ENCODE measurements at regions not wholly inside any gene's neighbourhood (a gene's known extent, or its start where the extent isn't known, plus 50 kb on each side); places are given as distances from the start of the nearest gene placed in this dataset.

DNA sequence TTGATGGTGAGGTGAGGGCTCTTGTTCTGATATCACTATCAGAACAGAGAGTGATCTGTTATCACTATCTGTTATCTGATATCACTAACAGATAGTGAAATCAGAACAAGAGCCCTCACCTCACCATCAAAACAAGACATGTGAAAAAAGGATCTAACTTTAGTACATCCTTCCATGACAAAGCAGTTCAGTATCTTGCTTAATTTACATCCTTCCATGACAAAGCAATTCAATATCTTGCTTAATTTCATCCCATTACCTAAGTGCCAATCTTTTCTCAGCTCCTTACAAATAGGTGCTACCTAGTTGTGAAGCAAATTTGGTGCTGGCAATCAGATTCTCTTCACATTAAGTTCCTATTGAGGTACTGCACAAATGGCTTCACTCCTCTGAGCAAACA is 1865.6 kb upstream of the FLRT2 start:
- no peak overlapping the region for H3K4me3 ChIP-seq (ENCODE audit: low read depth, low read length)
- TF ChIP-seq, protein P1, sequence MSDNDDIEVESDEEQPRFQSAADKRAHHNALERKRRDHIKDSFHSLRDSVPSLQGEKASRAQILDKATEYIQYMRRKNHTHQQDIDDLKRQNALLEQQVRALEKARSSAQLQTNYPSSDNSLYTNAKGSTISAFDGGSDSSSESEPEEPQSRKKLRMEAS (IDR thresholded peaks at IDR 0.05; ENCODE audit: low read depth, low read length): no peak
- TF ChIP-seq MYC (IDR thresholded peaks at IDR 0.05; ENCODE audit: low read depth, low read length): no peak
- no peak for TF ChIP-seq CTCF (IDR thresholded peaks at IDR 0.05; ENCODE audit: low read depth, low read length)
- no peak for DNase-seq (ENCODE audit: low read depth)

- TF ChIP-seq CTCF (IDR thresholded peaks at IDR 0.05; ENCODE audit: low read depth, low read length) (no peak), POLR2A (IDR thresholded peaks at IDR 0.05; ENCODE audit: extremely low read depth, insufficient read length) (no peak), MYC (IDR thresholded peaks at IDR 0.05; ENCODE audit: low read depth, low read length) (no peak)
- TF ChIP-seq, protein P1 (IDR thresholded peaks at IDR 0.05; ENCODE audit: low read depth, low read length): no peak
- H3K4me3 ChIP-seq (ENCODE audit: low read depth, low read length): no peak overlapping the region
- no peak for DNase-seq (ENCODE audit: low read depth)
Measured at GRCh38 chr14:83689265-83689664, 1840.7 kb upstream of the FLRT2 start.

- no peak for DNase-seq (ENCODE audit: low read depth)
- H3K4me3 ChIP-seq (ENCODE audit: low read depth, low read length): no peak overlapping the region
- TF ChIP-seq CTCF (IDR thresholded peaks at IDR 0.05; ENCODE audit: low read depth, low read length): no peak
- no peak for TF ChIP-seq POLR2A (IDR thresholded peaks at IDR 0.05; ENCODE audit: extremely low read depth, insufficient read length)
- TF ChIP-seq MYC (IDR thresholded peaks at IDR 0.05; ENCODE audit: low read depth, low read length): no peak
- TF ChIP-seq, protein P1 (IDR thresholded peaks at IDR 0.05; ENCODE audit: low read depth, low read length): no peak
Measured at GRCh38 chr14:83697099-83697498, 1832.8 kb upstream of the FLRT2 start.

GRCh38 chr14:83702619-83703018 is 1827.3 kb upstream of the FLRT2 start:
- H3K4me3 ChIP-seq (ENCODE audit: low read depth, low read length): no peak overlapping the region
- no peak for DNase-seq (ENCODE audit: low read depth)
- TF ChIP-seq, protein P1 (IDR thresholded peaks at IDR 0.05; ENCODE audit: low read depth, low read length): no peak
- no peak for TF ChIP-seq POLR2A (IDR thresholded peaks at IDR 0.05; ENCODE audit: extremely low read depth, insufficient read length)
- no peak for TF ChIP-seq MYC (IDR thresholded peaks at IDR 0.05; ENCODE audit: low read depth, low read length)
- TF ChIP-seq CTCF (IDR thresholded peaks at IDR 0.05; ENCODE audit: low read depth, low read length): no peak

GRCh38 chr14:83706231-83706954 is 1823.6 kb upstream of the FLRT2 start:
- DNase-seq (ENCODE audit: low read depth): no peak
- TF ChIP-seq, protein P1 (IDR thresholded peaks at IDR 0.05; ENCODE audit: low read depth, low read length): no peak
- TF ChIP-seq MYC (IDR thresholded peaks at IDR 0.05; ENCODE audit: low read depth, low read length): no peak
- TF ChIP-seq CTCF (IDR thresholded peaks at IDR 0.05; ENCODE audit: low read depth, low read length): no peak
- TF ChIP-seq POLR2A (IDR thresholded peaks at IDR 0.05; ENCODE audit: extremely low read depth, insufficient read length): no peak
- H3K4me3 ChIP-seq (ENCODE audit: low read depth, low read length): no peak overlapping the region

Measured in NB4 (cell line).